Upper lobe of left lung (tissue), 6 donors: ENCODE measurements at regions not wholly inside any gene's neighbourhood (a gene's known extent, or its start where the extent isn't known, plus 50 kb on each side); places are given as distances from the start of the nearest gene placed in this dataset.

Experiments
- ATAC-seq, 2 donors: fragments of 200-7000 bp; cut with Tn5 transposase; one replicate each; pipeline ENCODE4 v1.9.1; 2022; ENCODE audit warnings: mild to moderate bottlenecking in 2 of 2, moderate library complexity in 2 of 2; ENCODE audit not compliant: low FRiP score in 2 of 2
- DNase-seq, 2 donors: peaks; one replicate each; pipeline ENCODE4 v3.0.0-alpha.2; 2019 to 2020
- H3K27ac ChIP-seq, 4 donors: fragments of 200-600 bp; sonication (generic); one replicate each; pipeline ENCODE4 v1.5.1; 2016 to 2019
- H3K27me3 ChIP-seq, 4 donors: fragments of 200-600 bp; sonication (generic); one replicate each; pipeline ENCODE4 v1.5.1; 2017 to 2019
- H3K36me3 ChIP-seq, 4 donors: fragments of 200-600 bp; sonication (generic); one replicate each; pipeline ENCODE4 v1.5.1; 2016 to 2019
- H3K4me1 ChIP-seq, 4 donors: fragments of 200-600 bp; sonication (generic); one replicate each; pipeline ENCODE4 v1.5.1; 2018 to 2019
- H3K4me3 ChIP-seq, 4 donors: fragments of 200-600 bp; sonication (generic); one replicate each; pipeline ENCODE4 v1.5.1; 2017 to 2019; ENCODE audit warnings: mild to moderate bottlenecking in 2 of 4, moderate library complexity in 1 of 4
- H3K9me3 ChIP-seq, 4 donors: fragments of 200-600 bp; sonication (generic); one replicate each; pipeline ENCODE4 v1.5.1; 2018 to 2019
- CTCF ChIP-seq, 6 experiments: fragments of 450-650 bp in 4 of 6; fragments of 200-600 bp in 2 of 6; sonication (generic) in 2 of 6; IDR thresholded peaks; one replicate each; pipeline ENCODE4 v1.5.1; 2016 to 2019; ENCODE audit warnings: antibody characterized with exemption in 6 of 6
- EP300 ChIP-seq, 4 donors: sonication (generic); formaldehyde crosslinking; IDR thresholded peaks; one replicate each; pipeline ENCODE4 v1.5.1; 2017; ENCODE audit warnings: antibody characterized with exemption in 4 of 4, control low read depth in 2 of 4
- POLR2A ChIP-seq, 4 donors: fragments of 450-650 bp; IDR thresholded peaks; one replicate each; pipeline ENCODE4 v1.5.1; 2016 to 2017; ENCODE audit warnings: antibody characterized with exemption in 4 of 4, mild to moderate bottlenecking in 2 of 4
- POLR2AphosphoS5 ChIP-seq, 2 donors: sonication (generic); formaldehyde crosslinking; IDR thresholded peaks; one replicate each; pipeline ENCODE4 v1.5.1; 2017; ENCODE audit warnings: antibody characterized with exemption in 2 of 2
- WGBS, 2 donors: methylation state at CpG; one replicate each; pipeline ENCODE4 v1.1.5; 2017 to 2018; 5-methylcytosine and 5-hydroxymethylcytosine counted together
- donor health status: DM: no; HTN: no; CAD: no; lungs with moderate emphysema.
- donor health status: DM: no; HTN: yes; CAD: no; lungs with severe emphysema.

GRCh38 chr3:150306083-150306482, 102.0 kb upstream of the TSC22D2 start:
- H3K9me3 ChIP-seq: no peaks in the 10 kb centered on the region
- no peaks in the 10 kb centered on the region for H3K36me3 ChIP-seq
- 80 to 85% methylated on average over 3 of the region's 3 CpGs for WGBS, 2 donors
- ATAC-seq (no peak), DNase-seq (no peak)
- H3K27me3 ChIP-seq: no peaks in the 10 kb centered on the region
- no peak for TF ChIP-seq EP300 (IDR thresholded peaks at IDR 0.05)
- TF ChIP-seq POLR2A (IDR thresholded peaks at IDR 0.05): no peak
- no peak for TF ChIP-seq POLR2AphosphoS5 (IDR thresholded peaks at IDR 0.05)
- TF ChIP-seq CTCF (IDR thresholded peaks at IDR 0.05): no peak
- H3K27ac ChIP-seq: no peak overlapping the region
- H3K4me3 ChIP-seq: no peak overlapping the region
- peaks cover 0 to under 1% (median 0%) of the 10 kb centered on the region in 4 donors for H3K4me1 ChIP-seq

GRCh38 chr3:150303768-150304167, 104.3 kb upstream of the TSC22D2 start:
- Histone ChIP-seq H3K9me3 (no peaks in the 10 kb centered on the region), H3K4me3 (no peak overlapping the region), H3K27ac (no peak overlapping the region), H3K36me3 (no peaks in the 10 kb centered on the region), H3K4me1 (no peaks in the 10 kb centered on the region), H3K27me3 (no peaks in the 10 kb centered on the region)
- ATAC-seq: no peak
- TF ChIP-seq CTCF (IDR thresholded peaks at IDR 0.05): peak in 2 of 6 experiments; percentile 30 to 44
- no peak for TF ChIP-seq POLR2AphosphoS5 (IDR thresholded peaks at IDR 0.05)
- no peak for TF ChIP-seq EP300 (IDR thresholded peaks at IDR 0.05)
- no peak for TF ChIP-seq POLR2A (IDR thresholded peaks at IDR 0.05)
- DNase-seq: no peak
- 71 to 72% methylated on average over 3 of the region's 3 CpGs for WGBS, 2 donors

GRCh38 chr3:150302246-150302645, 105.9 kb upstream of the TSC22D2 start:
- Histone ChIP-seq H3K27me3 (no peaks in the 10 kb centered on the region), H3K27ac (no peak overlapping the region), H3K36me3 (no peaks in the 10 kb centered on the region), H3K9me3 (no peaks in the 10 kb centered on the region), H3K4me1 (no peaks in the 10 kb centered on the region), H3K4me3 (no peak overlapping the region)
- TF ChIP-seq EP300 (IDR thresholded peaks at IDR 0.05) (no peak), POLR2A (IDR thresholded peaks at IDR 0.05) (no peak), CTCF (IDR thresholded peaks at IDR 0.05) (no peak), POLR2AphosphoS5 (IDR thresholded peaks at IDR 0.05) (no peak)
- ATAC-seq (no peak), DNase-seq (no peak)

- TF ChIP-seq POLR2AphosphoS5 (IDR thresholded peaks at IDR 0.05) (no peak), EP300 (IDR thresholded peaks at IDR 0.05) (no peak), POLR2A (IDR thresholded peaks at IDR 0.05) (no peak), CTCF (IDR thresholded peaks at IDR 0.05) (no peak)
- no peak for ATAC-seq
- Histone ChIP-seq H3K4me3 (no peak overlapping the region), H3K27ac (no peak overlapping the region), H3K36me3 (no peaks in the 10 kb centered on the region), H3K9me3 (no peaks in the 10 kb centered on the region), H3K27me3 (no peaks in the 10 kb centered on the region), H3K4me1 (no peaks in the 10 kb centered on the region)
- 67 to 72% methylated on average over 8 of the region's 8 CpGs for WGBS, 2 donors
- no peak for DNase-seq
These were observed 107.1 kb upstream of the TSC22D2 start for GRCh38 chr3:150300852-150301517.

- Histone ChIP-seq H3K27ac (no peak overlapping the region), H3K9me3 (no peaks in the 10 kb centered on the region), H3K4me1 (no peaks in the 10 kb centered on the region), H3K36me3 (no peaks in the 10 kb centered on the region), H3K27me3 (no peaks in the 10 kb centered on the region), H3K4me3 (no peak overlapping the region)
- DNase-seq (no peak), ATAC-seq (no peak)
- TF ChIP-seq EP300 (IDR thresholded peaks at IDR 0.05) (no peak), CTCF (IDR thresholded peaks at IDR 0.05) (no peak), POLR2A (IDR thresholded peaks at IDR 0.05) (no peak), POLR2AphosphoS5 (IDR thresholded peaks at IDR 0.05) (no peak)
- WGBS, 2 donors: 90 to 91% methylated on average over 2 of the region's 2 CpGs
These were observed 107.7 kb upstream of the TSC22D2 start for GRCh38 chr3:150300388-150300787.
